ENCODE measurements at regions not wholly inside any gene's neighbourhood (a gene's known extent, or its start where the extent isn't known, plus 50 kb on each side); places are given as distances from the start of the nearest gene placed in this dataset.

DNA sequence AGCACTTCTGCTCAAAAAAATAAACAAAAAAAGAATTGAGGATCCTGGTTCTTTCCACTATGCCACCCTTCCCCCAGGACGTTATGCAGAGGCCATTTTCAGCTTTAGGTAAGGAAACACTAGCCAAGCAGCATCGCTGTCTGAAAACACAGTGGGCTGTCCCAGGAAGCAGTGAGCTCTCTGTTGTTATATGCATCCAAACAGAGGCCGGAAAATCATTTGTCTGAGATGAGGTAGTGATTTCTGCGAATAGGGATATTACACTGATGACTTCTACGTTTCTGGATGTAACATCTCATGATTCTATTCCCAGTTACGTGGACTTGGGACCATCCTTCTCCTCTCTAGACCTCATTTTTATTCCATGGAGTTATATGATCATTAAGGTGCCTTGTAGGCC is 137.2 kb downstream of the OMA1 start:
- TF ChIP-seq CSDC2 (CRISPR knock-in tag; IDR thresholded peaks at IDR 0.05): no peak
- no peak for TF ChIP-seq ARNTL (CRISPR knock-in tag; IDR thresholded peaks at IDR 0.05; ENCODE audit: borderline replicate concordance, low read depth)
- no peak for ATAC-seq

DNA sequence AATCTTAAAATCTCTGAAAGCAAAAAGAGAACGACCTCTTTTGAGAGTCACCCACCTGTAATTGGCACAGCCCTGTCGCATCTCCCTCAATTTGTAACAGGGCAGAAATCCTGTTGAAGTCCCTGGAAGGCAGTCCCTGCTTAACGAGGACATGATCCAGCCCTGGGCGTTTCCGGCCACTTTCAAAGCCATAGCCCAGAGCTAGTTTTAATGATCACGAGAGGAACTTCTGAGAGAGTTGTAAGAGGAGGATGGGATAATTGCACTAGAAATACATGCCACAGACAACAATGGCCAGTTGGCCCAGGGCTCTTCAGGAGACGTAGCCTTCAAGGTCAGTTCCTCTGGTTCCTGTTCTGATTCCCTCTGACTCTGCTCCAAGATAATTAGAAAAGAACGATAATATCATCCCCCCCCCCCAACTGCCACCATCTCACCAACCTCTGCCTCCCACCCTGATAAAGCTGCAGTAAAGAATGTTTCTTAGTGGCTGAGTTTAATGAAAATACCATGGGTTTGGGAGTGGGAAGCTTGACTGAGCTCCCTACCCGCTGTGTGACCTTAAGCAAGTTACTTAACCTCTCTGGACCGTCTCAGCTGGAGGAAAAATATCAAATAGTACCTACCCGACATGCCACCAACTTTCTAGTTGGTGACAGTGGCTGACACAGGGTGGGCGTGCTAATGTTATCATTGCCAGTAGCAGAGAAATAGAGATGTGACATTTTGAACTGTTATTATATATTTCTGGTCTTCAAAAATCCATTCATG is 140.0 kb downstream of the OMA1 start:
- ATAC-seq: no peak
- no peak for TF ChIP-seq TCF4 (CRISPR knock-in tag; IDR thresholded peaks at IDR 0.05; ENCODE audit: borderline replicate concordance)
- TF ChIP-seq ZNF8 (CRISPR knock-in tag; IDR thresholded peaks at IDR 0.05): no peak
- TF ChIP-seq, protein P1, sequence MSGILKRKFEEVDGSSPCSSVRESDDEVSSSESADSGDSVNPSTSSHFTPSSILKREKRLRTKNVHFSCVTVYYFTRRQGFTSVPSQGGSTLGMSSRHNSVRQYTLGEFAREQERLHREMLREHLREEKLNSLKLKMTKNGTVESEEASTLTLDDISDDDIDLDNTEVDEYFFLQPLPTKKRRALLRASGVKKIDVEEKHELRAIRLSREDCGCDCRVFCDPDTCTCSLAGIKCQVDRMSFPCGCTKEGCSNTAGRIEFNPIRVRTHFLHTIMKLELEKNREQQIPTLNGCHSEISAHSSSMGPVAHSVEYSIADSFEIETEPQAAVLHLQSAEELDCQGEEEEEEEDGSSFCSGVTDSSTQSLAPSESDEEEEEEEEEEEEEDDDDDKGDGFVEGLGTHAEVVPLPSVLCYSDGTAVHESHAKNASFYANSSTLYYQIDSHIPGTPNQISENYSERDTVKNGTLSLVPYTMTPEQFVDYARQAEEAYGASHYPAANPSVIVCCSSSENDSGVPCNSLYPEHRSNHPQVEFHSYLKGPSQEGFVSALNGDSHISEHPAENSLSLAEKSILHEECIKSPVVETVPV (CRISPR knock-in tag; IDR thresholded peaks at IDR 0.05): no peak
- TF ChIP-seq, protein P2, sequence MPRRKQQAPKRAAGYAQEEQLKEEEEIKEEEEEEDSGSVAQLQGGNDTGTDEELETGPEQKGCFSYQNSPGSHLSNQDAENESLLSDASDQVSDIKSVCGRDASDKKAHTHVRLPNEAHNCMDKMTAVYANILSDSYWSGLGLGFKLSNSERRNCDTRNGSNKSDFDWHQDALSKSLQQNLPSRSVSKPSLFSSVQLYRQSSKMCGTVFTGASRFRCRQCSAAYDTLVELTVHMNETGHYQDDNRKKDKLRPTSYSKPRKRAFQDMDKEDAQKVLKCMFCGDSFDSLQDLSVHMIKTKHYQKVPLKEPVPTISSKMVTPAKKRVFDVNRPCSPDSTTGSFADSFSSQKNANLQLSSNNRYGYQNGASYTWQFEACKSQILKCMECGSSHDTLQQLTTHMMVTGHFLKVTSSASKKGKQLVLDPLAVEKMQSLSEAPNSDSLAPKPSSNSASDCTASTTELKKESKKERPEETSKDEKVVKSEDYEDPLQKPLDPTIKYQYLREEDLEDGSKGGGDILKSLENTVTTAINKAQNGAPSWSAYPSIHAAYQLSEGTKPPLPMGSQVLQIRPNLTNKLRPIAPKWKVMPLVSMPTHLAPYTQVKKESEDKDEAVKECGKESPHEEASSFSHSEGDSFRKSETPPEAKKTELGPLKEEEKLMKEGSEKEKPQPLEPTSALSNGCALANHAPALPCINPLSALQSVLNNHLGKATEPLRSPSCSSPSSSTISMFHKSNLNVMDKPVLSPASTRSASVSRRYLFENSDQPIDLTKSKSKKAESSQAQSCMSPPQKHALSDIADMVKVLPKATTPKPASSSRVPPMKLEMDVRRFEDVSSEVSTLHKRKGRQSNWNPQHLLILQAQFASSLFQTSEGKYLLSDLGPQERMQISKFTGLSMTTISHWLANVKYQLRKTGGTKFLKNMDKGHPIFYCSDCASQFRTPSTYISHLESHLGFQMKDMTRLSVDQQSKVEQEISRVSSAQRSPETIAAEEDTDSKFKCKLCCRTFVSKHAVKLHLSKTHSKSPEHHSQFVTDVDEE (CRISPR knock-in tag; IDR thresholded peaks at IDR 0.05): no peak
- TF ChIP-seq ESRRG (CRISPR knock-in tag; IDR thresholded peaks at IDR 0.05): no peak
- no peak for TF ChIP-seq PPARA (CRISPR knock-in tag; IDR thresholded peaks at IDR 0.05; ENCODE audit: borderline replicate concordance)
- TF ChIP-seq GLIS3 (CRISPR knock-in tag; IDR thresholded peaks at IDR 0.05): no peak
- no peak for TF ChIP-seq ZFP3 (CRISPR knock-in tag; IDR thresholded peaks at IDR 0.05)
- TF ChIP-seq TOX (CRISPR knock-in tag; IDR thresholded peaks at IDR 0.05; ENCODE audit: borderline replicate concordance): no peak
- TF ChIP-seq SNAI2 (CRISPR knock-in tag; IDR thresholded peaks at IDR 0.05): no peak
- TF ChIP-seq ZNF565 (CRISPR knock-in tag; conservative IDR thresholded peaks at IDR 0.05; ENCODE audit: low read depth): no peak
- TF ChIP-seq, protein P3, sequence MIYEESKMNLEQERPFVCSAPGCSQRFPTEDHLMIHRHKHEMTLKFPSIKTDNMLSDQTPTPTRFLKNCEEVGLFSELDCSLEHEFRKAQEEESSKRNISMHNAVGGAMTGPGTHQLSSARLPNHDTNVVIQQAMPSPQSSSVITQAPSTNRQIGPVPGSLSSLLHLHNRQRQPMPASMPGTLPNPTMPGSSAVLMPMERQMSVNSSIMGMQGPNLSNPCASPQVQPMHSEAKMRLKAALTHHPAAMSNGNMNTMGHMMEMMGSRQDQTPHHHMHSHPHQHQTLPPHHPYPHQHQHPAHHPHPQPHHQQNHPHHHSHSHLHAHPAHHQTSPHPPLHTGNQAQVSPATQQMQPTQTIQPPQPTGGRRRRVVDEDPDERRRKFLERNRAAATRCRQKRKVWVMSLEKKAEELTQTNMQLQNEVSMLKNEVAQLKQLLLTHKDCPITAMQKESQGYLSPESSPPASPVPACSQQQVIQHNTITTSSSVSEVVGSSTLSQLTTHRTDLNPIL (CRISPR knock-in tag; IDR thresholded peaks at IDR 0.05; ENCODE audit: low read depth): no peak
- no peak for TF ChIP-seq ARNTL (CRISPR knock-in tag; IDR thresholded peaks at IDR 0.05; ENCODE audit: borderline replicate concordance, low read depth)
- TF ChIP-seq ISL1 (CRISPR knock-in tag; IDR thresholded peaks at IDR 0.05): no peak
- TF ChIP-seq ZFP30 (CRISPR knock-in tag; IDR thresholded peaks at IDR 0.05): no peak
- TF ChIP-seq, protein P4, sequence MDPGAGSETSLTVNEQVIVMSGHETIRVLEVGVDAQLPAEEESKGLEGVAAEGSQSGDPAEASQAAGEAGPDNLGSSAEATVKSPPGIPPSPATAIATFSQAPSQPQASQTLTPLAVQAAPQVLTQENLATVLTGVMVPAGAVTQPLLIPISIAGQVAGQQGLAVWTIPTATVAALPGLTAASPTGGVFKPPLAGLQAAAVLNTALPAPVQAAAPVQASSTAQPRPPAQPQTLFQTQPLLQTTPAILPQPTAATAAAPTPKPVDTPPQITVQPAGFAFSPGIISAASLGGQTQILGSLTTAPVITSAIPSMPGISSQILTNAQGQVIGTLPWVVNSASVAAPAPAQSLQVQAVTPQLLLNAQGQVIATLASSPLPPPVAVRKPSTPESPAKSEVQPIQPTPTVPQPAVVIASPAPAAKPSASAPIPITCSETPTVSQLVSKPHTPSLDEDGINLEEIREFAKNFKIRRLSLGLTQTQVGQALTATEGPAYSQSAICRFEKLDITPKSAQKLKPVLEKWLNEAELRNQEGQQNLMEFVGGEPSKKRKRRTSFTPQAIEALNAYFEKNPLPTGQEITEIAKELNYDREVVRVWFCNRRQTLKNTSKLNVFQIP (CRISPR knock-in tag; IDR thresholded peaks at IDR 0.05; ENCODE audit: borderline replicate concordance, low read depth): no peak
- no peak for TF ChIP-seq CSDC2 (CRISPR knock-in tag; IDR thresholded peaks at IDR 0.05)

DNA sequence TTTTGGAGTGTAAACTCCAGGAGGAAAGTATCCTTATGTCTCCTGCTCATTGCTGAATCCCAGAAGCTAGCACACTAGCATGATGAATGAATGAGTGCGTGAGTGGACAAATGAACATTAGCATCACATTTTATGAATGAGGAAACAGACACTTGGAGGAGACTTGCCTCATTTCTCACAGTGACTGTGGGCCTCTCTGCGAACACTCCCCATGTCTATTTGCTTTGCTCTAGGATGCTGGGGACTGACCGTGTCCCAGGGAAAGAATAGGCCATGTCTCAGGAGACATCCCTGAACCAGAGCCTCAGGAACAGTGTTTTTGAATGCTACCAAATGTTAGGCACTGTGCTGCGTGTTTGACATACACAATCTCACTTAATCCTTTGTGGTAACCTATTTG is 140.9 kb downstream of the OMA1 start:
- no peak for ATAC-seq

More for the DNA sequence above, 140.9 kb downstream of the OMA1 start:
- TF ChIP-seq ZNF70 (CRISPR knock-in tag; IDR thresholded peaks at IDR 0.05) (no peak), ZNF8 (CRISPR knock-in tag; IDR thresholded peaks at IDR 0.05) (no peak), CSDC2 (CRISPR knock-in tag; IDR thresholded peaks at IDR 0.05) (no peak), ZFP30 (CRISPR knock-in tag; IDR thresholded peaks at IDR 0.05) (no peak)
- TF ChIP-seq, protein P2 (CRISPR knock-in tag; IDR thresholded peaks at IDR 0.05): no peak
- TF ChIP-seq, protein P1 (CRISPR knock-in tag; IDR thresholded peaks at IDR 0.05): no peak
